Vagina (tissue), 2 donors: ENCODE measurements at regions not wholly inside any gene's neighbourhood (a gene's known extent, or its start where the extent isn't known, plus 50 kb on each side); places are given as distances from the start of the nearest gene placed in this dataset.

Source experiments
- DNase-seq, 2 donors: peaks; one replicate each; pipeline ENCODE4 v3.0.0-alpha.2; 2017; ENCODE audit errors: extremely low spot score in 2 of 2
- H3K27ac ChIP-seq: fragments of 200-600 bp; sonication (generic); one replicate; pipeline ENCODE4 v1.5.1; 2019
- H3K27me3 ChIP-seq: fragments of 200-600 bp; sonication (generic); one replicate; pipeline ENCODE4 v1.5.1; 2019
- H3K36me3 ChIP-seq, 2 donors: fragments of 200-600 bp; sonication (generic); one replicate each; pipeline ENCODE4 v1.5.1; 2017 to 2019
- H3K4me1 ChIP-seq: fragments of 200-600 bp; sonication (generic); one replicate; pipeline ENCODE4 v1.5.1; 2019
- H3K4me3 ChIP-seq, 2 donors: fragments of 200-600 bp; sonication (generic); 1 replicate in 1 of 2; 2 replicates in 1 of 2; pipeline ENCODE4 v1.5.1; 2016 to 2019
- H3K9me3 ChIP-seq: fragments of 200-600 bp; sonication (generic); one replicate; pipeline ENCODE4 v1.5.1; 2019
- POLR2A ChIP-seq, 2 donors: fragments of 450-650 bp; IDR thresholded peaks; one replicate each; pipeline ENCODE4 v1.6.1; 2017; ENCODE audit warnings: antibody characterized with exemption in 2 of 2, mild to moderate bottlenecking in 2 of 2, moderate library complexity in 2 of 2
- POLR2AphosphoS5 ChIP-seq, 2 donors: sonication (generic); formaldehyde crosslinking; IDR thresholded peaks; one replicate each; pipeline ENCODE4 v1.9.0; 2017; ENCODE audit warnings: antibody characterized with exemption in 2 of 2, mild to moderate bottlenecking in 2 of 2, low read depth in 1 of 2; ENCODE audit not compliant: insufficient read depth in 1 of 2
- intact Hi-C: fragments of 100-400 bp; cut with DNase I; formaldehyde crosslinking; loops from one replicate; pipeline ENCODE4 v1.15.1; 2023
- TF ChIP-seq, protein P1 (sequence below), 3 experiments: fragments of 450-650 bp in 2 of 3; fragments of 200-600 bp in 1 of 3; sonication (generic) in 1 of 3; IDR thresholded peaks; one replicate each; pipeline ENCODE4 v1.5.1; 2017 to 2019; ENCODE audit warnings: antibody characterized with exemption in 3 of 3, mild to moderate bottlenecking in 2 of 3, moderate library complexity in 2 of 3

DNA sequence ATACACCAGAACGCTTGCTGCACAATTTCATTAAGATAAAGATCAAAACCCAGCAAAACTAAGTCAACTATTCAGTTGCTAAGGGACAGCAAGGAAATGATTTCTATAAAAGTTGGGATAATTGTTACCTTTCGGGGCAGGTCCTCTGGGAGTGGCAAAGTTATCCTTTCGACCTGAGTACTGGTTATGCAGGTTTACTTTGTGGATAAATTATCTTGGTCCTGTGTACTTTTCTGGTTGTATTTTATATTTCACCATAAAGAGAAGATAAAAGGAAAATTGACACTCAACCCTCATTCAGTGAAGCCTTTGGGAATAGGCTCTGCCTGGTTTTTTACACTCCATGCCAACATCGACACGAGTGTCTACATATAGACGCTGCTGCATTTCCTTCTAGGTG lies 146.5 kb downstream of the SYK start:
- no peaks in the 10 kb centered on the region for H3K36me3 ChIP-seq
- no peak overlapping the region for H3K27ac ChIP-seq
- no peaks in the 10 kb centered on the region for H3K27me3 ChIP-seq
- H3K9me3 ChIP-seq, result no peaks in the 10 kb centered on the region
- no peak for DNase-seq
- intact Hi-C loops, result no loop called here
- no peak for TF ChIP-seq POLR2A (IDR thresholded peaks at IDR 0.05)
- TF ChIP-seq POLR2AphosphoS5 (IDR thresholded peaks at IDR 0.05; ENCODE audit: insufficient read depth in 1 of 2, low read depth in 1 of 2), result no peak
- TF ChIP-seq, protein P1, sequence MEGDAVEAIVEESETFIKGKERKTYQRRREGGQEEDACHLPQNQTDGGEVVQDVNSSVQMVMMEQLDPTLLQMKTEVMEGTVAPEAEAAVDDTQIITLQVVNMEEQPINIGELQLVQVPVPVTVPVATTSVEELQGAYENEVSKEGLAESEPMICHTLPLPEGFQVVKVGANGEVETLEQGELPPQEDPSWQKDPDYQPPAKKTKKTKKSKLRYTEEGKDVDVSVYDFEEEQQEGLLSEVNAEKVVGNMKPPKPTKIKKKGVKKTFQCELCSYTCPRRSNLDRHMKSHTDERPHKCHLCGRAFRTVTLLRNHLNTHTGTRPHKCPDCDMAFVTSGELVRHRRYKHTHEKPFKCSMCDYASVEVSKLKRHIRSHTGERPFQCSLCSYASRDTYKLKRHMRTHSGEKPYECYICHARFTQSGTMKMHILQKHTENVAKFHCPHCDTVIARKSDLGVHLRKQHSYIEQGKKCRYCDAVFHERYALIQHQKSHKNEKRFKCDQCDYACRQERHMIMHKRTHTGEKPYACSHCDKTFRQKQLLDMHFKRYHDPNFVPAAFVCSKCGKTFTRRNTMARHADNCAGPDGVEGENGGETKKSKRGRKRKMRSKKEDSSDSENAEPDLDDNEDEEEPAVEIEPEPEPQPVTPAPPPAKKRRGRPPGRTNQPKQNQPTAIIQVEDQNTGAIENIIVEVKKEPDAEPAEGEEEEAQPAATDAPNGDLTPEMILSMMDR (IDR thresholded peaks at IDR 0.05), result no peak
- no peaks in the 10 kb centered on the region for H3K4me1 ChIP-seq
- H3K4me3 ChIP-seq, result no peak overlapping the region

DNA sequence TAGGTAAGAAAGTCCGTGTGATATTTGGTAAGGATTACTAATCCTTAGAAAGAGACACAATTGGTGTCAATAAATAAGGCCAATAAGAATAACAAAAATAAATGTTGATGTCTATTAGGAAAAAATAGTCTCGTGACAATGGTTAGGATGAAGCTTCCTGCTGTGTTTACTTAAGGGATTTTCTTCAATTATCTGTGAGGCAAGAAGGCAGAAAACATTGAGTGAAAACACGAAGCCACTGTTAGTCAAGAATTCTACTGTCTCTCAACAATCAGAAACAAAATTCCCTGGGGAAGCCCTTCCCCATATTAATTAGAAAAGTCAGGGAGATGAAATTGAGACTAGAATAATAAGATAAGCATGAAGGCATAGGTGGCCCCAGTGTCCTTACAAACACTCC lies 149.0 kb downstream of the SYK start:
- intact Hi-C loops, result loop anchor here (5.0 to 10.0 kb wide), 2 partner anchors 338 to 486 kb away; no protein-coding TSS in a partner anchor
- Histone ChIP-seq H3K4me3 (no peak overlapping the region), H3K27ac (no peak overlapping the region), H3K4me1 (no peaks in the 10 kb centered on the region), H3K27me3 (no peaks in the 10 kb centered on the region), H3K9me3 (no peaks in the 10 kb centered on the region), H3K36me3 (no peaks in the 10 kb centered on the region)
- DNase-seq, result no peak
- TF ChIP-seq POLR2AphosphoS5 (IDR thresholded peaks at IDR 0.05; ENCODE audit: insufficient read depth in 1 of 2, low read depth in 1 of 2) (no peak), POLR2A (IDR thresholded peaks at IDR 0.05) (no peak)
- TF ChIP-seq, protein P1 (IDR thresholded peaks at IDR 0.05), result no peak

- Histone ChIP-seq H3K4me1 (no peaks in the 10 kb centered on the region), H3K9me3 (no peaks in the 10 kb centered on the region), H3K36me3 (no peaks in the 10 kb centered on the region), H3K27ac (no peak overlapping the region), H3K4me3 (no peak overlapping the region), H3K27me3 (no peaks in the 10 kb centered on the region)
- DNase-seq, result no peak
- intact Hi-C loops, result loop anchor here (5.0 to 10.0 kb wide), 2 partner anchors 341 to 488 kb away; no protein-coding TSS in a partner anchor
- TF ChIP-seq POLR2A (IDR thresholded peaks at IDR 0.05) (no peak), POLR2AphosphoS5 (IDR thresholded peaks at IDR 0.05; ENCODE audit: insufficient read depth in 1 of 2, low read depth in 1 of 2) (no peak)
- TF ChIP-seq, protein P1 (IDR thresholded peaks at IDR 0.05), result no peak
These were observed 151.6 kb downstream of the SYK start for GRCh38 chr9:90953200-90953599.

DNA sequence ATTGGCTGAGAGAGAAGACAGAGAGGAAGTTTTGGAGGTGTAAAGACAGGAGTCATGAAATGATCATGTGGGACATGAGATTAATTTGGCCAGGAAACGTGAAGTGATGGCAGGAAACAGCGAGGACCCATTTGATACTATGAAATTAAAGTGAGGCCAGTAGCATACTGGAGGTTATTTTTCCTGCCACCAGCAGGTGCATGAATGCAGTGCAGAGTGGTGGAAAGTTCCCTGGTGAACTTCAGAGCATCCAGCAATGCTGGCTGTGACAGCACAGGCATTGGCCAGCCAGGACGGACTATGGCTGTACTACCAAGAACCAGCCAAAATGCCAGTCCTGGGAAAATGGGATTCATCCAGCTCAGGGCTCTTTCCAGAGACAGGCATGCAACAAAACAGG lies 152.2 kb downstream of the SYK start:
- TF ChIP-seq, protein P1 (IDR thresholded peaks at IDR 0.05), result no peak
- TF ChIP-seq POLR2A (IDR thresholded peaks at IDR 0.05), result no peak
- TF ChIP-seq POLR2AphosphoS5 (IDR thresholded peaks at IDR 0.05; ENCODE audit: insufficient read depth in 1 of 2, low read depth in 1 of 2), result no peak
- H3K9me3 ChIP-seq, result no peaks in the 10 kb centered on the region
- H3K4me3 ChIP-seq, result no peak overlapping the region
- no peak for DNase-seq
- no peaks in the 10 kb centered on the region for H3K36me3 ChIP-seq
- intact Hi-C loops, result loop anchor here (5.0 to 10.0 kb wide), 2 partner anchors 342 to 489 kb away; no protein-coding TSS in a partner anchor
- H3K27me3 ChIP-seq, result no peaks in the 10 kb centered on the region
- H3K4me1 ChIP-seq, result no peaks in the 10 kb centered on the region
- no peak overlapping the region for H3K27ac ChIP-seq

- no peaks in the 10 kb centered on the region for H3K36me3 ChIP-seq
- no peak for DNase-seq
- H3K9me3 ChIP-seq, result no peaks in the 10 kb centered on the region
- H3K4me3 ChIP-seq, result no peak overlapping the region
- no peaks in the 10 kb centered on the region for H3K27me3 ChIP-seq
- intact Hi-C loops, result loop anchor here (10.0 kb wide), 1 partner anchor 491 kb away; no protein-coding TSS in a partner anchor
- TF ChIP-seq POLR2A (IDR thresholded peaks at IDR 0.05) (no peak), POLR2AphosphoS5 (IDR thresholded peaks at IDR 0.05; ENCODE audit: insufficient read depth in 1 of 2, low read depth in 1 of 2) (no peak)
- TF ChIP-seq, protein P1 (IDR thresholded peaks at IDR 0.05), result no peak
- H3K27ac ChIP-seq, result no peak overlapping the region
- peaks cover 5% of the 10 kb centered on the region for H3K4me1 ChIP-seq
These were observed 154.6 kb downstream of the SYK start for GRCh38 chr9:90956026-90956810.
